ENCODE measurements at regions not wholly inside any gene's neighbourhood (a gene's known extent, or its start where the extent isn't known, plus 50 kb on each side); places are given as distances from the start of the nearest gene placed in this dataset.

DNA sequence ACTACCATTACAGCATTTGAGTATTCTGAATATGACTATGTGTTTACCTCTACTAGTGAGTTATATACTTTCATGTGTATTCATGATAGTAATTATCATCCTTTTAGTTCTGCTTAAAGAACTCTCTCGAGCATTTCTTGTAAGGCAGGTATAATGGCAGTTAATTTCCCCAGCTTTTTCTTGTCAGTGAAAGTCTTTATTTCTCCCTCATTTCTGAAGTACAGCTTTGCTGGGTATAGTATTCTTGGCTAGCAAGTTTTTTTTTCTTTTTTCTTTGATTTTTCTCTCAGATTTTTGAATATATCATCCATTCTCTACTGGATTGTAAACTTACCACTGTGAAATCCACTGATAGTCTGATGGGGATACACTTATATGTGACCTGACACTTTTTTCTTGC, 165.9 kb upstream of the ARHGAP5 start:
- TF ChIP-seq, protein P1, sequence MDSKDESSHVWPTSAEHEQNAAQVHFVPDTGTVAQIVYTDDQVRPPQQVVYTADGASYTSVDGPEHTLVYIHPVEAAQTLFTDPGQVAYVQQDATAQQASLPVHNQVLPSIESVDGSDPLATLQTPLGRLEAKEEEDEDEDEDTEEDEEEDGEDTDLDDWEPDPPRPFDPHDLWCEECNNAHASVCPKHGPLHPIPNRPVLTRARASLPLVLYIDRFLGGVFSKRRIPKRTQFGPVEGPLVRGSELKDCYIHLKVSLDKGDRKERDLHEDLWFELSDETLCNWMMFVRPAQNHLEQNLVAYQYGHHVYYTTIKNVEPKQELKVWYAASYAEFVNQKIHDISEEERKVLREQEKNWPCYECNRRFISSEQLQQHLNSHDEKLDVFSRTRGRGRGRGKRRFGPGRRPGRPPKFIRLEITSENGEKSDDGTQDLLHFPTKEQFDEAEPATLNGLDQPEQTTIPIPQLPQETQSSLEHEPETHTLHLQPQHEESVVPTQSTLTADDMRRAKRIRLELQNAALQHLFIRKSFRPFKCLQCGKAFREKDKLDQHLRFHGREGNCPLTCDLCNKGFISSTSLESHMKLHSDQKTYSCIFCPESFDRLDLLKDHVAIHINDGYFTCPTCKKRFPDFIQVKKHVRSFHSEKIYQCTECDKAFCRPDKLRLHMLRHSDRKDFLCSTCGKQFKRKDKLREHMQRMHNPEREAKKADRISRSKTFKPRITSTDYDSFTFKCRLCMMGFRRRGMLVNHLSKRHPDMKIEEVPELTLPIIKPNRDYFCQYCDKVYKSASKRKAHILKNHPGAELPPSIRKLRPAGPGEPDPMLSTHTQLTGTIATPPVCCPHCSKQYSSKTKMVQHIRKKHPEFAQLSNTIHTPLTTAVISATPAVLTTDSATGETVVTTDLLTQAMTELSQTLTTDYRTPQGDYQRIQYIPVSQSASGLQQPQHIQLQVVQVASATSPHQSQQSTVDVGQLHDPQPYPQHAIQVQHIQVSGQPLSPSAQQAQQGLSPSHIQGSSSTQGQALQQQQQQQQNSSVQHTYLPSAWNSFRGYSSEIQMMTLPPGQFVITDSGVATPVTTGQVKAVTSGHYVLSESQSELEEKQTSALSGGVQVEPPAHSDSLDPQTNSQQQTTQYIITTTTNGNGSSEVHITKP (tag by site-specific recombination; IDR thresholded peaks at IDR 0.05) = no peak
- TF ChIP-seq CTCF (tag by site-specific recombination; IDR thresholded peaks at IDR 0.05) = no peak
- TF ChIP-seq ZNF24 (tag by site-specific recombination; IDR thresholded peaks at IDR 0.05) = no peak
- TF ChIP-seq OSR2 (tag by site-specific recombination; IDR thresholded peaks at IDR 0.05) = no peak
- no peak for TF ChIP-seq ZNF266 (tag by site-specific recombination; IDR thresholded peaks at IDR 0.05; ENCODE audit: low read depth)
- TF ChIP-seq, protein P2, sequence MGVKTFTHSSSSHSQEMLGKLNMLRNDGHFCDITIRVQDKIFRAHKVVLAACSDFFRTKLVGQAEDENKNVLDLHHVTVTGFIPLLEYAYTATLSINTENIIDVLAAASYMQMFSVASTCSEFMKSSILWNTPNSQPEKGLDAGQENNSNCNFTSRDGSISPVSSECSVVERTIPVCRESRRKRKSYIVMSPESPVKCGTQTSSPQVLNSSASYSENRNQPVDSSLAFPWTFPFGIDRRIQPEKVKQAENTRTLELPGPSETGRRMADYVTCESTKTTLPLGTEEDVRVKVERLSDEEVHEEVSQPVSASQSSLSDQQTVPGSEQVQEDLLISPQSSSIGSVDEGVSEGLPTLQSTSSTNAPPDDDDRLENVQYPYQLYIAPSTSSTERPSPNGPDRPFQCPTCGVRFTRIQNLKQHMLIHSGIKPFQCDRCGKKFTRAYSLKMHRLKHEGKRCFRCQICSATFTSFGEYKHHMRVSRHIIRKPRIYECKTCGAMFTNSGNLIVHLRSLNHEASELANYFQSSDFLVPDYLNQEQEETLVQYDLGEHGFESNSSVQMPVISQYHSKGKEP (tag by site-specific recombination; IDR thresholded peaks at IDR 0.05) = no peak
- no peak for TF ChIP-seq ZNF510 (tag by site-specific recombination; IDR thresholded peaks at IDR 0.05; ENCODE audit: insufficient replicate concordance)

Measured in HEK293 (cell line).